NCI-H146 (cell line): ENCODE measurements at regions not wholly inside any gene's neighbourhood (a gene's known extent, or its start where the extent isn't known, plus 50 kb on each side); places are given as distances from the start of the nearest gene placed in this dataset.

Experiments
- DNase-seq: peaks from one replicate; lab custom pipeline; 2025; lab: John Stamatoyannopoulos, UW

DNA sequence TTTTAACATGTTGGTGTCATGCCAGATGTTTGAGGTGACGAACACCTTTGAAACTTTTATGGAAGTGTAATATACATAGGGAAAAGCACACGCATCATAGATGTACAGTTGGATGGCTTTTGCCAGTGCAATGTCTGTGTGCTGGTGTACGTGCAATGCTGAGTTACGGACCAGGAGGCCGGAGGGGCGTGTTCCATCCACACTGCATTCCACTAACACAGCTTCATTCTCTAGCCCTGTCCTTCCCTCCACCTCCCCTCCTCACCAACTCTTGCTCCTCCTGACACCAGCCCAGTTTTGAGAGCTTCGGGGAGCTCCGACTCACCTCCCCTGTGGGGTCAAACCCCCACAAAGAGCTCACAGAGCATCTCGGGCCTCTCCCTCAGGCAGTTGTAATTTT, 358.8 kb downstream of the C16orf95 start:
- DNase-seq, result no peak

DNA sequence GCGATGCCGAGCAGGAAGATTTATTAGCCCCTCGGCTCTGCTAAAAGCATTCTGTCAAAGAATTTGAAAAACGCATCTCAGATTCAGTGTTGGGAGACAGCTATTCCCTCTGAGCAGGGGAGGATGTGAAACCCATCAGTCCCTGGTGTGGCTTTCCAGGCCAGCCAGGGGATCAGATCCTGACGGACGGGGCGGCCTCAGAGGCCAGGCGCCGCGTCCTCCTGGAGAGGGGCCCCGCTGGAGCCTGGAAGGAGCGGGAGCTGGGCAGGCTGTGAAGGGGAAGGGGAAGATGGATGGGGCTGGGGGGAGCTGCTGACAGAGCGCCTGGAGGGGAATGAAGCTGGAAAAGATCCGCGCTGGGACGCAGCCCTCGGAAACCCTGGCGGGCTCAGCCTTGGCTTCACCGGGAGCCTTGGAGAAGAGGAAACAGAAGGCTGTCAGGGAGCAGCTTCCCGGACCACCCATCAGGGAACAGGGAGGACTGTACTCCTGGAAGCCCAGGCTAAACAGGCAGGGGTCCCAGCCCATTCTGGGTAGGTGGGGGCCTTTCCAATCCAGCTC, 358.0 kb downstream of the C16orf95 start:
- no peak for DNase-seq

DNA sequence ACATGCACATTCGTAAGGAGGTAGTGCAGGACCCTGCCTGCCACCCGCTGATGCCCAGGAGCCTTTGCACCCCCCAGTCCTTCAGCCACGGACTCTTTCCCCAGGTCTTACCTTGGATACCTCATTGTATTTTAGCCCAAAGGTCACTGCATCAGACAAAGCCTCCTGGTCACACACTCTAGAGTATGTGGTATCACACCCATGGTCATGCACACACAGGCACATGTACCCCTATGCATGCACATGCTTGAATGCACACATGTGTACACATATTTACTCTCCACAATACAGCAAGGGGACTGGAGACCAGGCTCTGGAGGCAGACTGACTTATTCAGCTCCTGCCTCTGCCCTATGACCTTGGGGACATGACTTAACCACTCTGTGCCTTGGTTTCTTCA, 357.5 kb downstream of the C16orf95 start:
- no peak for DNase-seq

DNA sequence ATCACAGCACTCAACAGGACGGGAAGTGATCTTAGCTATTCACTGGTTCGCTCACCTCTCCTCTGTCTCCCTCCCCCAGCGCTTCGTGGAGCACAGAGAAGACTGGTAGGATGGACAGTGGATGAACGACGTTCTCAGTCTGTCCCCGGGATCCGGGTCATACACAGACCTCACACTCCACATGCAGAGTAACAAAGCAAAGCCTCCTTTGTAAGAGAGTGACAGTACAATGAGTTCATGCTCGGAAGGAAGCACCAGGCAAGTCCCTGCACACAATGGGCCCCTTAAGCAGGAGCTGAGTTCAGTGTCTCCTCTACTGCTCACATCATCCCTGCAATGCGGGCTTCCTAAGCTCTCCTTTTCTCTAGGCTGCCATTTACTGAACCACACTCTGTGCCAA, 356.9 kb downstream of the C16orf95 start:
- no peak for DNase-seq

DNA sequence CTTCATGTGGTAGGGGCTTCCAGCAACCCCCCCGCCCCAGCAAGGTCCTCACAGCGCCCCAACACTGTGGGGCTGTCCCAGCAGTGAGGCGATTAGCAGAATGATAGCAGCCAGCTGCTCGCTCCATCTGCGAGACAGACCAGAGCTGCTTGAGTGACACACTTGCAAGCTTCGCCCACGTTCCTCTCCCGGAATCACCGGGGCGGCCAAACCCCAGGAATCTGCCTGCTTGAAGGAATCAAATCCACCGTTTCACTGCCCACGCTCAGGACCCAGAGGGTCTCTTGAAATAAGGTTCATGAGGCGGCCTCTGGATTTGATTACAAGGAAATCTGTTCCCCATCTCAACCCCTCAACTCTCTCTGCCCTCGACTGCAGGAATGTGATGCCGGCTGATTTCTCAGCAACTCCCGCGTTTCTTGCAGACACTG, 356.0 kb downstream of the C16orf95 start:
- no peak for DNase-seq

DNA sequence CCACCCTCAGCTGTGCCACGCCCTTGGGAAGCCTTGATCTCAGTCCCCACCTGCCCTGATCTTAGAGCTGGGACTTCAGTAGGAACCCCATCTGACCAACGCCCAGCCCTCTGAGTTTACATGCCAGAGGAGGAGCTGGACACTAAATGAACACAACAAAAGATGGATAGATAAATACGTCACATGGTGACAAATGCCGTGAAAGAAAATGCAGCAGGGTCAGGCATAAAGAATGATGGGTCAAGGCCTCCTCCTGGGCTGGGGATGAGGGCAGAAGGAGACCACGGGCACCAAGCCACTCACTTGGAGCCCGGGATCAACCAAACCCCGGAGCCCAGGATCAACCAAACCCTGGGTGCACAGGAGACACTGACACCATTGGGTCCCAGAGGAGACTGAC, 354.9 kb downstream of the C16orf95 start:
- DNase-seq, result no peak

DNA sequence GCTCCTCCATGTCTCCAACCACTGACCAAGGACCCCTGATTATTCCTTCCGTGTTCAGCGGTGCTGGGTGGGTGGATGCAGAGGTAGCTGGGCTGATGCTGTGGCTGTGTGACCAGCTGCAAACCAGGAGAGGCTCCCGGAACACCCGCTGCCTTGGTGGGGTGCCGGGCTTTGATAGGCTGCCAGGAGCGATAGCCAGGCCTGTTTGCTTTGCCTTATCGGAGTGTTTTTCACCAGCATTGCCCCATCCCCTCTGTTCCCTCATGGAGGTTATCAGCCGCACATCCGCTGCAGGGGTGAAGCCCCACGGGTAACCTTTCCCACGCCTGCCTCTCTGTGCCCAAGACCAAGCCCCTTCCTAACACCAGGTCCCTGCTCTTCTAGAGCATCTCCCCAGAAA, 354.3 kb downstream of the C16orf95 start:
- no peak for DNase-seq

DNA sequence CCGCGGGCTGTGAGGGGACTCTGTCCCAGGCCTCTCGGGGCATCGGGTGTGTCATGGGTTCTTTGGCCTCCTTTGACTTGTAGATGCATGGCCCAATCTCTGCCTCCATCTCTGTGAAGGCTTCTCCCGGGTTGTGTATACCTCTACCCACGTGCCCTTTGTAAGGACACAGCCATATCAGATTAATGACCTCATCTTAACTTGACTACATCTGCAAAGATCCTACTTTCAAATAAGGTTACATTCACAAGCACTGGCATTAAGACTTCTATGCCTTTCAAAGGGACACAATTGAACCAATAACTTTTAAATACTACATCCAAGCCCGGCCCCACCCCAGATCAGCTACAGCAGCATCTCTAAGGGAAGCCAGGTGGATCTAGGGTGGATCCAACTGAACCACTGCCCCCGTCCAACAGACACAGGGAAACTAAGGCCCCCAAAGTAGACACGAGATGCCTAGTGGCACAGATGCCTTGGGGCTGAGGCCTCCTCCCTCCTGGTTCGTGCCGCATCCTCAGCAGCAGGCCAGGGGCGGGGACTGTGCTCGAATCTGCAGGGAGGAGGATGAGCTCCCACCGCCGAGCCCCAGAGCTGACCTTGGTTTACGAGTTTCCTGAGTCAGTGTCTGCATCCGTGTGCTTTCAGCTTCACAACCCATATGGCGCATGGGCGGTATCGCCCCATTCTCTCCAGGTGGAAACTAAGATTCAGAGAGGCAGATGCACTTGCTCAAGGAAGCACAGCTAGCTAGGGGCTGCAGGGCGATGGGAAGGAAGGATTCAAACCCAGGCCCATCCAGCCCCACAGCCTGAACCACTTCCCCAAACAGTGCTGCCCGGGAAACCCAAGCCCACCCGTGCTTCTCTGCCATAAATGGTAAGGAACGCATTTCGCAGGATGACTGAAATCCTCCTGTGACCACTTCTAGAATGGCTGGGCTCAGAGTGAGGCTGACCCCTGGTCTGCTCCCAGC, 353.3 kb downstream of the C16orf95 start:
- DNase-seq, result no peak

DNA sequence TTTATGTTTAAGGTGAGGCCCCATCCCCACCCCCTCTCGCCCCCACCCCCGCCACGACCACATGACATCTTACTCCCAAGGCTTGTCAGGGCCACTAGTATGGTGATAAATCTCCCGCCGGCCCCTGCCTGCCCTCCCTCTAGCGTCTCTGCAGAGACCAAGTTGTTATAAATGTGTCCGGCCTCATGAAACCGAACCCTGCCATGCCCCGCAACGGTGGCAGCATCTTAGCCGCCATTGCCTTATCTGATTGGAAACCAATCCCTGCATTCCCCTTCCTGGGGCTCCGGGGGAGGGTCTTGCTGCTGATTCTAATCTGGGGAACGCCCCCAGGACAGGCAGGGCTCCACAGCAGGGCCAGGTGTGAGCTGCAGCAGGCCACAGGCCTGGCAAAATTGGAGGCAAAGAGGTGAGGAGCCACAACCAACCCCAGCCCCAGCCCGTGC, 352.4 kb downstream of the C16orf95 start:
- no peak for DNase-seq

DNA sequence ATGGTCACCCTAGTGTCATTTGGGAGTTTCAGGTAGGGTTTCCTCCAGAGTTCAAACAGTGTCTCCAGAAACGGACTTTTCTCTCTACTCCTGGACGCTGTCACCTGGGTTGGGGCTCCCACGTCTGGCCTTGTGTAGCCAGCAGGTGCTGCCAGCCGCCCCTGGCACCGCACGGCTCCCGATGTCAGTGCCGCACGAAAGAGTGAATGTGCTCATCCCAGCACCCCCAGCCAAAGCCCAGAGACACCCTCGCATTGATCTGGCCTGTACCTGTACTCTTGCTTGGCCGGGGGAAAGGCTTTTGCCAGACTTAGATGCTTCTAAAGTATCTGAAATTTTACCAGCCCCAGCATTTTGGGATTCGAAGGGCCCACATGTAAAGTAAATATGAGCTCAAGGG, 351.9 kb downstream of the C16orf95 start:
- no peak for DNase-seq

DNA sequence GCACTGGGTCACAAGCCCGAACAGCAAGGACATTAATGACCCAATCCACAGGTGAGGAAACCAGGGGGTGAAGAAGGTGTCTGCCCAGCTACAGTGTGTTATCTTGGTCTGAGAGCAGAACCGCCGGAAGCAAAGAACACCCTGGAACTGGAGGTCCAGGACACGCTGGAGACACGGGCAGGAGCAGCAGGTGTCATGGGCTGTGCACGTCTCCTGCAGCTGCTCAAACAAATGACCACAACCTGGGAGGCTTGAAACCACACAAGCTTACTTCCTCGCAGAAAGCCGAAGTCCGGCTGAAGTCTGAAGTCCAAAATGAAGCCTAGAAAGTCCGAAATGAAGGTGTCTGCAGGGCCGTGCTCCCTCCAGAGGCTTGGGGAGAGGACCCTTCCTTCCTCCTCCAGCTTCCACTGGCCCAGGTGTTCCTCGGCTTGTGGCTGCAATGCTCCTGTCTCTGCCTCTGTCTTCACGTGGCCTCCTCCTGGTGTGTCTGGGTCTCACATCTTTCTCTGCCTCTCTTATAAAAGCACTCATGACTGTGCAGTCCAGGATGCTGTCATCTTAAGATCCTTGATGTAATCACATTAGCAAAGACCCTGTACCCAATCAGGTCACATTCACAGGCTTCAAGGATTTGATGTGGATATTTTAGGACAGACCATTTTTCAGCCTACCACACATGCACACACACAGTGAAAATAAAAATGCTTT, 351.2 kb downstream of the C16orf95 start:
- no peak for DNase-seq

DNA sequence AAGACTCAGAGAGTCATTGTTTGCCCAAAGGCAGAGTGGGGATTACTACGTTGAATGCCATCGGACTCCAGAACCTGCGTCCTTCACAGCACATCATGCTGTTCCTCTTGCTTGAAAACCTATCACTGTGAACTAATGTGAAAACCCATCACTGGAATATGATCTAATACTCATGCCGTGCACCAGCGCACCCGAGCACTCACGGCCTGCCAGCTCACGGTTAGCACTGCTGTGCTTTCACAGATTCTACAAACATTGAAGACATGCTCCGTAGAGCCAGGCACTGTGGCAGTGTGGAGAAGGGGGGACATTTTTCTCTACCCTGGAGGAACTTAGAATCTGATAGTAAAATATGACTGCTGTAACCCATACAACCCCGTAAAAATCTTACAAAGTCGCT, 350.4 kb downstream of the C16orf95 start:
- no peak for DNase-seq

DNA sequence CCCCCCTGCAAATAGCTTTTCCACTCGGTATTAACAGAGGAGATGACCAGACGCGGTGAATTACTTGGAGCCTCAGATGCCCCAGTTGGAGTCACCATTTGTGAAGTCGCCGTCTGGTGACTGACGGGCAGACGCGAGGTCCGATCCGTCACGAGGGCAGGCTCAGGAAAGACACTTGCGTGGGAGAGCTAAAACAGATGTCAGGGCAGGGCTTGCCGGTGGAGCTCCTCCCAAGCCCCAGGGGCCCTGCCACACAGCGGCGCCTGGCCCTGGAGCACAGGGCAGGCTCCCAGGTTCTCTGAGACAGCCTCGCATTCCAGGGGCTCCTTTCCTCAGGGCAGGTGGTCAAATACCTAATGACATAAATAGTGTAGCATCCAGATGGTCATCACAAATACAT, 348.3 kb downstream of the C16orf95 start:
- no peak for DNase-seq

DNA sequence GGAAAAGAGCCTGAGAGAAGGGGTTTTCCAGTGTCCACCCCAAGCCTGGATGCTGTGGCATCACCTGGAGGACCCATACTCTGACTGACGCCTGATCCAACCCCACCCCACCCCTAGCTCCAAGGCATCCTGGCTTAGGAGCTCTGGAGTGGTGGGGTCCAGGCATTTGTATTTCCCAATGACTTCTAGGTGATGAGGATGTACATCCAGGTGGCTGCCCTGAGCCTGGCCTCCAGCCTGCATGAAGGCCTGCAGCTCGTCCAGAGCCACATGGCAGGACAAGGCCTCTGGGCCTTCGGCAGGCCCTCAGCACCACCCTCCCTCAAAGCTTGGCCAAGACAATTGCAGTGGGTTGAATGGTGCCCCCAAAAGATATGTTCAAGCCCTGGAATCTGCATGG, 347.5 kb downstream of the C16orf95 start:
- DNase-seq, result no peak

DNA sequence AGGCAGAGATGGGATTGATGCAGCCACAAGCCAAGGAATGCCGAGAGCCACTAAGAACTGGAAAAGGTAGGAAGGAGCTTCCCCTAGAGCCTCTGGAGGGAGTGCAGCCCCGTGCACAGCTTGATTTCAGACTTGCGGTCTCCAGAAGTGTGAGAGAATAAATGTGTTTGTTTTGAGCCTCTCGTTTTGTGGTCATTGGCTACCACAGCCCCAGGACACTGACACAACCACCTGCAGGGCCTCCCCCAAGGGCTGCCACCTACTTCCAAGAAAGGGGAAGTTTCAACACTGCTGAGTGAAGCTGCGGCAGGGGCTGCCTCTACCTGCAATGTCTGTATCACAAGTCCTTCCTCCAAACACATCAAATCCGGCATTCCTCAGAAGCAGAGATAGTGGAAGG, 346.9 kb downstream of the C16orf95 start:
- DNase-seq, result no peak

DNA sequence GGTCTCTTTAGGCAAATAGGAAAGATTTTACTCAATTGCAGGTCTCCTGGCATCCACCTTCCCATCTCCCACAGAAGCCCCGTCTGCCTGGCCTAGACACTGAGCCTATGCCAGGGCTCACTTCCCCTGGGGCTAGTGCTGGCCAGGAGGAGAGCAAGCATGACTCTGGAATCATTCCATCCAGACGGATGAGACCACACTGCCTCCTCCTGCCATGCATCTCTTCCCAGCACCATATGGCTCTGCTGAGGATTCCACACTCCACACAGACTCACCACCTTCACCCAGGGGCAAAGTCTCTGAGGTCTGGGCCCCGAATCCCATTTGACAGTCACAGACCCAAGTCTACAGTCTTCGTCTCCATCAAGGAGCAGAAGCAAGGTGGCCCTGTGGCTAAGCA, 346.5 kb downstream of the C16orf95 start:
- DNase-seq, result no peak

DNA sequence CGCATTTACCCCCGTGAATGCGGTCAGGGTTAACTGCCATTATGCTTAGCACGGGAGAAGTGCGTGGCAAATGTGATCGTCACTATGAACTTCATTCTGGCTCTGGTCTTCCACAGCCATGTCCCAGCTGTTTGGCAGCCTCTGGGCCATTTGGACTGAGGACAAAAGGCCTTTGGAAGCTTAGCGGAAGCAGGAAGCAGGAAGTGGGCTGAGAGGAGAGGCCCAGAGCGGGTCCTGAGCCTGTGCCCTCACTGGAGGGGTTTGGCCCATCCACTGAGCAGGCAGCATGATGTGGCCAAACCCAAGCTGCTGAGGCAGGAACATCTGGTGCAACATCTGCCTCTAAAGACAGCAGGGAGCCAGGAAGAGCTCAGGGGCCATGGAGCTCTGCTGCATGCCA, 345.9 kb downstream of the C16orf95 start:
- no peak for DNase-seq

DNA sequence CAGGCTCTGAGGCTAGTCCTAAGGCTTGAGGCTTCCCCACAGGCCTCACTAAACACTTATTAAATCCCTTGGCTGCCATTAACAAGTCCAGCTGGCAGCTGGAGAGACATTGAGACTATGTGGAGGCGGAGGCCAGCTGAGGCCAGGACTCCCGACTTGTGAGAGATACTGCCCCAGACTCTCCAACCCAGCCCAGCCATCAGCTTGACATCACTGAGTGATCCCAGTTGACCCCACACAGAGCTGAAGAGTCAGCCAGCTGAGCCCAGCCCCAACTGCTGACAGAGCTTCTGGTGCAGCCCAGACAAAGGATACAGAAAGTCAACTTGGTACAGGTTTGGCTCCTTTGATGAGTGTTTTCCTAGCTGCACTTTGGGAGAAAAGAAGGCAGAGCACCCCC, 343.1 kb downstream of the C16orf95 start:
- no peak for DNase-seq

DNA sequence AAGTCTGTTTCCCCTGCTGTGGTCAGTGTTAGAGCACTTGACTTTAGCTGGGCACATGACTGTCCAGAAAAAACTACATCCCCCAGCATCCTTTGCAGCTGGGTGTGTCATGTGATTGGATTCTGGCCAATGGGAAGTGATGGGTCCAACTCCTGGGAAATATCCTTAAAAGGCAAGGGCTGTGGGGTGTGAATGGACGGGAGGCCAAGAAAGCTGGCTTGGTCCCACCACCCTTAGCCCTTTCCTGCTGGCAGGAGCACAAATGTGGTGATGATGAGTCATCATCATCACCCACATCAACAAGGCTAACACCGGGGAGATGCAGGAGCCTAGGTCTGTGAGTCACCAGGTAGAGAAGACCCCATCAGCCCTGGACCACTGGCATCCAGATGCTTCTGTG, 341.7 kb downstream of the C16orf95 start:
- no peak for DNase-seq

DNA sequence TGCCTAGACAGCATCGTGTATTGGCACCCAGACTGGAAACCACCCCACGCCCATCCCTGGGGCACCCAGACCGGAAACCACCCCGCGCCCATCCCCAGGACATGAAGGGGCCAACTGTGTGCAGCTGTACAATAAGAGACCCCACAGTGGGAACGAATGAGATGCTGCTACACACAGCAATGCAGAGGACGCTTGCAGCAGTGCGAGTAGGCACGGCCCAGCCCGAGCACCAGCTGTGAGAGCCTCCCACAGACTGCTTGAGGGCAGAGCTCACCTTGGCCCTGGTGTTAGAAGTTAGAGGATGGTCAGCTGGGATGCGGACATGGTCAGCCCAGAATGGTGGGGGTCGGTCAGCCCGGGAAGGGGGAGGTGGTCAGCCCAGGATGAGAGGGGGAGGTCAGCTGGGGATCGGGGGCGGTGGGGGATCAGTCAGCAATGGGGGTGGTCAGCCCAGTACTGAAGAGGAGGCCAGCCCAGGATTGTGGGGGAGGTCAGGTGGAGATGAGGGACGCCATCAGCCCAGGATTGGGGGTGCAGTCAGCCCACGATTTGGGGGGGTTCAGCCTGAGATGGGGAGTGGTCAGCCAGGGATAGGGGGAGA, 340.0 kb downstream of the C16orf95 start:
- DNase-seq, result no peak

DNA sequence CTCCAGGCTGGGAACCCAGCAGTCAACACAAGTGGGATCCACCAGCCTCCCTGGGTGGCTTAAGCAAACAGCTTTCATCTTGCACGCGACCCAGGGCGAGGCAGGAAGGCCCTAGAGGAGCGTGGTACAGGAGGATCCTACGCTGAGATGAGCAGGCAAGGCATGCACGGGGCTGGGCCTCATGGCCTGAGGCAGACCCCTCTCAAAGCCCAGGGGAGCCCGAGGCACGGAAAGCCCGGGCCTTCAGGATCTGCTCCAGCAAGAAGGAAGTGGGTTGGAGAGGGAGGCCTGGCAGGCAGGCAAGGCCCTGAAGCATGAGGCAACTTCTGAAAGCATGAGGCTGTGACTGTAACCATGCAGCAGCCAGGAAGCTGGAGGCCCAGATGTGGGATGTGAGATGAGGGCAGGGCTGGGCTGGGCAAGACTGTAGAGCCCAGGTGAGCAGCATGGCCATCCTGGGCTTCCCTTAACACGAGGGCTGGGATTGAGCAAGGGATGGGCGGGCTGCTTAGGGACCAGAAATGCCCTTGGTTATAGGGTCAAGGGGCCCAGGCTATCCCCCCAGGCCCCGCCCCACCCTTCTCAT, 338.7 kb downstream of the C16orf95 start:
- DNase-seq, result no peak

DNA sequence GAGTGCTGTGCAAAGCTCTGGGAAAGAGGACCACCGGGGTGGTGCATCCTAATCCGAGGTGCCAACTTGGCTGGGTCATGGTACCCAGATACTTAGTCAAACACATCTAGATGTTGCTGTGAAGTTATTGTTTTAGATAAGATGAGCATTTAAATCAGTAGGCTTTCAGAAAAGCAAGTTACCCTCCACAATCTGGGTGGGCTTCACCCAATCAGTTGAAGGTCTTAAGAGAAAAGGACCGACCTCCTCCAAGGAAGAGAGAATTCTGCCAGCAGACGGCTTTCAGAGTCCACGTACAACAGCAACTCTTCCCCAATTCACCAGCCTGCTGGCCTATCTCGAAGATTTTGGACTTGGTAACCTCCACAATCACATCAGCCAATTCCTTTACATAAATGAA, 338.1 kb downstream of the C16orf95 start:
- DNase-seq, result no peak
